Ovary (tissue), 3 donors: ENCODE measurements at regions not wholly inside any gene's neighbourhood (a gene's known extent, or its start where the extent isn't known, plus 50 kb on each side); places are given as distances from the start of the nearest gene placed in this dataset.

ENCODE experiments used
- CTCF ChIP-seq, 3 donors: fragments of 450-650 bp in 2 of 3; fragments of 200-600 bp in 1 of 3; IDR thresholded peaks; one replicate each; pipeline versions ENCODE4 v1.5.1 to v1.8.0; 2016 to 2022; ENCODE audit warnings: antibody characterized with exemption in 3 of 3, mild to moderate bottlenecking in 1 of 3
- POLR2A ChIP-seq: fragments of 450-650 bp; IDR thresholded peaks from one replicate; pipeline ENCODE4 v1.6.1; 2017; ENCODE audit warnings: antibody characterized with exemption, mild to moderate bottlenecking, moderate library complexity
- donor health status: DM: no; HTN: no; CAD: no.

DNA sequence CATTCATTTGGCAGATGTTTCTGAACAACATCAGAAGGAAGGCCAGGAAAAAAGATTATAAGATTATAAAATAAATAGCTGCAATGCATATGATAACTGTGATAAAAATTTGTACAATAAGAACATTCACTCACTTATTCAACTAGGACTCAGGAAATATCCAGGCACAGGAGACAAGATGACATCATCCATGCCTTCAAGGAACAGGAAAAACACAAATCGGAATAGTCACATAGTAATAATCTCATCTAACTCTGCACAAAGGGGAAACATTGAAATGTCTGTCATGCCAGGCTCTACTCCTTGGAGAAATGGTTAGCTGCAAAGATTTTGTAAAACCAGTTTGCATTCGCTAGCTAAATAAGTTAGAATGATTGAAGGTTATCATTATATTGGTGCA, 233.5 kb upstream of the AGTR1 start:
- TF ChIP-seq CTCF (IDR thresholded peaks at IDR 0.05) (no peak), POLR2A (no peak)
